NB4 (cell line): ENCODE measurements at regions not wholly inside any gene's neighbourhood (a gene's known extent, or its start where the extent isn't known, plus 50 kb on each side); places are given as distances from the start of the nearest gene placed in this dataset.

Source experiments
- DNase-seq: peaks from one replicate; pipeline ENCODE4 v3.0.0; 2010; ENCODE audit warnings: low read depth
- H3K4me3 ChIP-seq: one replicate; pipeline ENCODE4 v1.5.1; 2011; ENCODE audit warnings: mild to moderate bottlenecking, low read depth, low read length, moderate library complexity
- MYC ChIP-seq: IDR thresholded peaks from 2 replicates; pipeline ENCODE4 v1.6.1; 2011; ENCODE audit warnings: low read depth, low read length
- POLR2A ChIP-seq: IDR thresholded peaks from 2 replicates; pipeline ENCODE4 v1.6.1; 2011; ENCODE audit warnings: mild to moderate bottlenecking; ENCODE audit not compliant: insufficient read length; ENCODE audit errors: extremely low read depth
- TF ChIP-seq, protein P1 (sequence below): IDR thresholded peaks from one replicate; pipeline ENCODE4 v1.5.1; 2012; ENCODE audit warnings: low read depth, low read length
- TF ChIP-seq, protein P2 (sequence below): IDR thresholded peaks from 2 replicates; pipeline ENCODE4 v1.6.1; 2011; ENCODE audit warnings: low read depth, low read length

DNA sequence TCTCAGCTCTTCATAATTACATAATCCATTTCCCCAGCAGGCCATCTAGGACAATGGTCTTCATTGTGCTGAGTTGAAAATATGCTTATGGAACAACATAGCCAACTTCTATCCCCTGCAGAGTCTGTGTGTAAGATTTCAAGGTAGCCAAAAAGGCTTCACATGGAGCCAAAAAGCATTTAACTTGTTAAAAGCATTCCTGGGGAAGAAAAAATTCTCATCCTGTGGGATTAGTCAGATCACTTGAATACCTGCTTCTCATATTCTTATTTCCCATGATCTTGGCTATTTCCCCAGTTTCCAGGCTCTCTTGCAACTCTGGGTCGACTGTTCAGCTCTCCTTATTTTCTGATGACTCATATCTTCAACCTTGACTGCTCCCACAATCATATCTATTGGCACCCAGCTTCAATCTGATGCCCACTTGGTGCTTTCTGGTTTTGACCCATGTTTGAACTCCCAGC lies 178.9 kb downstream of the KLHL28 start:
- no peak for DNase-seq
- no peak overlapping the region for H3K4me3 ChIP-seq
- TF ChIP-seq POLR2A: no peak
- TF ChIP-seq MYC: no peak

DNA sequence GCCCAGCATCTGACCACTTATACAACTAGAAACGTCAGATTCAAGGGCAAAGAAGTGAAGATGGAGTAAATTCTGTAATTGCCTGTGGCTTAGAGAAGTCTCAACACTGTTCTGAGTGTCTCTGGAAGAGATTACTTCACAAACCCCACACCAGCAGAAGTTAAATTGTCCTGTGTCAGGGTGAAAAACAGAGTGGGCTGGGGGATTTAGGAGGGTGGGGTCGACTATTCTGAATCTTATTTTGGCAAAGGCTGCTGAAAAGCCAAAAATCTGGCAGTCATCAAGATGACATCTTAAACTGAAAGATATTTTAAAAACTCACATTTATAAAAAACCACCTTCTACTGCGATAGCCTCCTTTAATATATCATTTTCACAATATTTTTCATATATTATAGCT lies 180.8 kb downstream of the KLHL28 start:
- TF ChIP-seq, protein P1, sequence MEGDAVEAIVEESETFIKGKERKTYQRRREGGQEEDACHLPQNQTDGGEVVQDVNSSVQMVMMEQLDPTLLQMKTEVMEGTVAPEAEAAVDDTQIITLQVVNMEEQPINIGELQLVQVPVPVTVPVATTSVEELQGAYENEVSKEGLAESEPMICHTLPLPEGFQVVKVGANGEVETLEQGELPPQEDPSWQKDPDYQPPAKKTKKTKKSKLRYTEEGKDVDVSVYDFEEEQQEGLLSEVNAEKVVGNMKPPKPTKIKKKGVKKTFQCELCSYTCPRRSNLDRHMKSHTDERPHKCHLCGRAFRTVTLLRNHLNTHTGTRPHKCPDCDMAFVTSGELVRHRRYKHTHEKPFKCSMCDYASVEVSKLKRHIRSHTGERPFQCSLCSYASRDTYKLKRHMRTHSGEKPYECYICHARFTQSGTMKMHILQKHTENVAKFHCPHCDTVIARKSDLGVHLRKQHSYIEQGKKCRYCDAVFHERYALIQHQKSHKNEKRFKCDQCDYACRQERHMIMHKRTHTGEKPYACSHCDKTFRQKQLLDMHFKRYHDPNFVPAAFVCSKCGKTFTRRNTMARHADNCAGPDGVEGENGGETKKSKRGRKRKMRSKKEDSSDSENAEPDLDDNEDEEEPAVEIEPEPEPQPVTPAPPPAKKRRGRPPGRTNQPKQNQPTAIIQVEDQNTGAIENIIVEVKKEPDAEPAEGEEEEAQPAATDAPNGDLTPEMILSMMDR: no peak
- no peak for TF ChIP-seq MYC
- TF ChIP-seq POLR2A: no peak
- TF ChIP-seq, protein P2, sequence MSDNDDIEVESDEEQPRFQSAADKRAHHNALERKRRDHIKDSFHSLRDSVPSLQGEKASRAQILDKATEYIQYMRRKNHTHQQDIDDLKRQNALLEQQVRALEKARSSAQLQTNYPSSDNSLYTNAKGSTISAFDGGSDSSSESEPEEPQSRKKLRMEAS: no peak
- no peak for DNase-seq
- H3K4me3 ChIP-seq: no peak overlapping the region

DNA sequence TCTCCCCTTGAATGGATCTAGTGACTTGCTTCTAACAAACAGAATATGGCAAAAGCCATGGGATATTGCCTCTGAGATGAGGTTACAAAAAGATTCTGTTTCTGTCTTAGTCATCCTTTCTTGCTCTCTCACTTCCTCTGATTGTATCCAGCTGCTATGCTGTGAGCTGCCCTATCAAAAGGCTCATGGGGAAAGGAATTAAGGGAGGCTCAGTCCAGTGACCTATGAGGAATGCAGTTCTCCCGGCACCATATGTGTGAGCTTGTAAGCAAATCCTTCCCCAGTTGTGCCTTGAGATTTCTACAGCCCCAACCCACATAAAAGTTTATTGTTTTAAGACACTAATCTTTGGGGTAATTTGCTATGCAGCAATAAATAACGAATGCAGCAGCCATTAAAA lies 183.1 kb downstream of the KLHL28 start:
- H3K4me3 ChIP-seq: no peak overlapping the region
- TF ChIP-seq MYC (no peak), POLR2A (no peak)
- TF ChIP-seq, protein P1: no peak
- TF ChIP-seq, protein P2: no peak
- DNase-seq: no peak

DNA sequence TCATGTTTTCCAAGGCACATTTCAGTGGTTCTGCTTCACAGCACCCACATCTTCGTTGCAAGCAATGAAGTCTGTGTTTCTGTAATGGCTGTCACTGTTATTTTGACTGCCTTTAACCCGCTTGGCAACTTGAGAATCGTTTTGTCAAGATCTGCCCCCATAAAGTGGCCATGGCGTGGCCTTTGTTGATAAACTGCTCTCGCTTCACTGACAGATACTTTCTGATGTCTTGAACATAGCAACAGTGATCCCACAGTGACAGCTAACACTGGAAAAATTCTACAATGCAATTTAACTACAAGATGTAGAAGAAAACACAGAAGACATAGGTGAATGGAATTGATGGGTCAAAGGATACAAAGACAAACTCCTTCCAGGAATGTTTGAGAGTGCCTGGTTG lies 184.2 kb downstream of the KLHL28 start:
- TF ChIP-seq POLR2A (no peak), MYC (no peak)
- TF ChIP-seq, protein P2: no peak
- TF ChIP-seq, protein P1: no peak
- no peak for DNase-seq
- no peak overlapping the region for H3K4me3 ChIP-seq

DNA sequence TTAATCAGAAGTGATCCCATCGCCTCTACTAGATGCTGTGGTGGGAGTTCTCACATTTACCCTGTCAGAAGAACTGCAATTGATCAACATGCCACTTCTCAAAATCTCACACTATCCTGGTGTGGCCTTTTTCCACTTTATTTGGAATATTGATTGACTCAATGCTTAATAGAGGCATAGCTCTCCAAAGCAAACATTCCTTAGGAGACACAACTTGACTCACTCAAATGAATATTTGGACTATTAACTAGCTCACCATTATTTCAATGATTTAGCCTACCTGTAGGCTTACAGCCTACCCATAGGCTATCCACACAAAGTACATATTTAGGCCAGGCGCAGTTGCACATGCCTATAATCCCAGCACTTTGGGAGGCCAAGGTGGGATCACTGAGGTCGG lies 186.5 kb downstream of the KLHL28 start:
- no peak overlapping the region for H3K4me3 ChIP-seq
- DNase-seq: no peak
- TF ChIP-seq, protein P1: no peak
- TF ChIP-seq, protein P2: no peak
- TF ChIP-seq POLR2A (no peak), MYC (no peak)

DNA sequence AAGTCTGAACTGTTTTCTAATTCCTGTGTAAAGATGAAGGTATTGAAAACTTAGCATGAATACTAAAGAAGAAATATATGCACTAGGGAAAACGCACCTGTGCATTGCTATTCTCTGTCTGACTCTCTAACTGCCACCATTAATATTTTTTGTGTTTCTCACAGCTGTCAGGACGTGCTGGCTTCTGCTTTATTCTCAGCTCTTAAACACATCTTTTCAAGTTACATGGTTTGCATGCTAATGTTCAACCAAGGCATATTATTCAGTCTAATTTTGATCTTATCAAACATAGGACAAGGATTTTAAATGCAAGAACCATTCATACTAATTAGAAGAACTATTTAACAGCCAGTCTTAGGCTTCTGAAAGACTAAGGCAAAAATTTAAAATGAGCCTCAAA lies 187.4 kb downstream of the KLHL28 start:
- no peak overlapping the region for H3K4me3 ChIP-seq
- DNase-seq: no peak
- TF ChIP-seq, protein P1: no peak
- TF ChIP-seq, protein P2: no peak
- TF ChIP-seq POLR2A: no peak
- TF ChIP-seq MYC: no peak
